HG03108 (cell line): ENCODE measurements at regions not wholly inside any gene's neighbourhood (a gene's known extent, or its start where the extent isn't known, plus 50 kb on each side); places are given as distances from the start of the nearest gene placed in this dataset.
"Not testable (repeated sequence)": the region's sequence is repeated elsewhere in the genome, so short reads cannot be mapped to it uniquely, and the experiment has no call there.

Experiments
- ATAC-seq: cut with Tn5 transposase; IDR thresholded peaks from one replicate; pipeline ENCODE4 v1.9.1; 2021; ENCODE audit warnings: moderate library complexity; ENCODE audit not compliant: unreplicated experiment

GRCh38 chr4:131883181-131883580, 1265.9 kb upstream of the PCDH10 start:
- not testable (repeated sequence) for ATAC-seq

- not testable (repeated sequence) for ATAC-seq
These were observed 1223.4 kb upstream of the PCDH10 start for GRCh38 chr4:131925662-131926061.

GRCh38 chr4:131967646-131968045, 1181.4 kb upstream of the PCDH10 start:
- not testable (repeated sequence) for ATAC-seq

- no peak for ATAC-seq
These were observed 1174.4 kb upstream of the PCDH10 start for GRCh38 chr4:131974730-131975129.

GRCh38 chr4:131975276-131976132, 1173.6 kb upstream of the PCDH10 start:
- ATAC-seq, result not testable (repeated sequence)

- ATAC-seq, result not testable (repeated sequence)
These were observed 1172.7 kb upstream of the PCDH10 start for GRCh38 chr4:131976133-131977002.

- ATAC-seq, result no peak
These were observed 1171.0 kb upstream of the PCDH10 start for GRCh38 chr4:131978120-131978519.

- ATAC-seq, result no peak
These were observed 1159.5 kb upstream of the PCDH10 start for GRCh38 chr4:131989576-131989975.

GRCh38 chr4:132001542-132001941, 1147.6 kb upstream of the PCDH10 start:
- ATAC-seq, result no peak

GRCh38 chr4:132003593-132003992, 1145.5 kb upstream of the PCDH10 start:
- ATAC-seq, result no peak

- ATAC-seq, result no peak
These were observed 1133.8 kb upstream of the PCDH10 start for GRCh38 chr4:132015321-132015720.

GRCh38 chr4:132016703-132017350, 1132.3 kb upstream of the PCDH10 start:
- no peak for ATAC-seq

GRCh38 chr4:132026166-132026565, 1122.9 kb upstream of the PCDH10 start:
- no peak for ATAC-seq

- no peak for ATAC-seq
These were observed 1122.3 kb upstream of the PCDH10 start for GRCh38 chr4:132026816-132027215.

GRCh38 chr4:132056496-132056895, 1092.6 kb upstream of the PCDH10 start:
- ATAC-seq, result no peak

GRCh38 chr4:132059227-132059626, 1089.9 kb upstream of the PCDH10 start:
- ATAC-seq, result no peak

GRCh38 chr4:132062611-132063239, 1086.4 kb upstream of the PCDH10 start:
- no peak for ATAC-seq

GRCh38 chr4:132063829-132064228, 1085.3 kb upstream of the PCDH10 start:
- ATAC-seq, result no peak

GRCh38 chr4:132065940-132066495, 1083.1 kb upstream of the PCDH10 start:
- ATAC-seq, result no peak

- no peak for ATAC-seq
These were observed 1077.3 kb upstream of the PCDH10 start for GRCh38 chr4:132071815-132072214.
